WTC11 (cell line): ENCODE measurements at regions not wholly inside any gene's neighbourhood (a gene's known extent, or its start where the extent isn't known, plus 50 kb on each side); places are given as distances from the start of the nearest gene placed in this dataset.

Experiments
- ATAC-seq: fragments of 200-7000 bp; cut with Tn5 transposase; 2 replicates; pipeline ENCODE4 v1.10.0; 2021; ENCODE audit warnings: mild to moderate bottlenecking, moderate library complexity
- CTCF ChIA-PET: fragments of 300-600 bp; sonication (Branson Sonifier 250); formaldehyde crosslinking; loops from one replicate; lab custom pipeline; 2021; ENCODE audit warnings: antibody characterized with exemption; lab: Charles Lee
- POLR2A ChIA-PET: fragments of 350-600 bp; sonication (Branson Sonifier 250); formaldehyde crosslinking; loops from one replicate; lab custom pipeline; 2021; ENCODE audit warnings: antibody characterized with exemption; lab: Charles Lee
- DNase-seq: peaks from one replicate; pipeline ENCODE4 v3.0.0; 2021; ENCODE audit warnings: low spot score
- H3K27ac Mint-ChIP-seq: 2 replicates; pipeline ENCODE4 v1.8.0; 2021; ENCODE audit warnings: mixed read lengths
- H3K27me3 Mint-ChIP-seq: 2 replicates; pipeline ENCODE4 v1.8.0; 2021; ENCODE audit warnings: low read depth, mild to moderate bottlenecking, moderate library complexity, mixed read lengths
- H3K36me3 Mint-ChIP-seq: 2 replicates; pipeline ENCODE4 v1.8.0; 2021; ENCODE audit warnings: mixed read lengths
- H3K4me1 Mint-ChIP-seq: 2 replicates; pipeline ENCODE4 v1.8.0; 2022; ENCODE audit warnings: mixed read lengths
- H3K4me3 Mint-ChIP-seq: 2 replicates; pipeline ENCODE4 v1.8.0; 2021; ENCODE audit warnings: mild to moderate bottlenecking, moderate library complexity, mixed read lengths
- H3K9me3 Mint-ChIP-seq: 2 replicates; pipeline ENCODE4 v1.8.0; 2021; ENCODE audit warnings: mixed read lengths
- ETV6 ChIP-seq: sonication (generic); formaldehyde crosslinking; IDR thresholded peaks from 2 replicates; pipeline ENCODE4 v1.8.1; 2022; ENCODE audit warnings: mild to moderate bottlenecking, missing genetic modification reagents
- FOXJ3 ChIP-seq: sonication (generic); formaldehyde crosslinking; IDR thresholded peaks from 2 replicates; pipeline ENCODE4 v1.9.0; 2021; ENCODE audit warnings: missing genetic modification reagents, mild to moderate bottlenecking, borderline replicate concordance
- NR2C2 ChIP-seq: sonication (generic); formaldehyde crosslinking; IDR thresholded peaks from 2 replicates; pipeline ENCODE4 v1.8.0; 2022; ENCODE audit warnings: mild to moderate bottlenecking, missing genetic modification reagents
- OVOL2 ChIP-seq: fragments of 250-450 bp; sonication (Bioruptor Pico); IDR thresholded peaks from 2 replicates; pipeline ENCODE4 v1.9.0; 2021; ENCODE audit warnings: mild to moderate bottlenecking, borderline replicate concordance
- SP1 ChIP-seq: sonication (generic); formaldehyde crosslinking; conservative IDR thresholded peaks from 2 replicates; pipeline ENCODE4 v1.8.1; 2022; ENCODE audit warnings: missing genetic modification reagents
- ZNF219 ChIP-seq: sonication (generic); formaldehyde crosslinking; IDR thresholded peaks from 2 replicates; pipeline ENCODE4 v1.8.0; 2023; ENCODE audit warnings: missing genetic modification reagents, mild to moderate bottlenecking, borderline replicate concordance
- ZNF416 ChIP-seq: fragments of 250-450 bp; sonication (Bioruptor Pico); IDR thresholded peaks from 2 replicates; pipeline ENCODE4 v1.9.0; 2021; ENCODE audit warnings: mild to moderate bottlenecking, inconsistent platforms
- TF ChIP-seq, protein P1 (sequence below): sonication (generic); formaldehyde crosslinking; IDR thresholded peaks from 2 replicates; pipeline ENCODE4 v1.8.0; 2022; ENCODE audit warnings: mild to moderate bottlenecking, missing genetic modification reagents
- TF ChIP-seq, protein P2 (sequence below): sonication (generic); formaldehyde crosslinking; IDR thresholded peaks from 2 replicates; pipeline ENCODE4 v1.8.1; 2023; ENCODE audit warnings: mild to moderate bottlenecking, moderate library complexity, missing genetic modification reagents
- TF ChIP-seq, protein P3 (sequence below): fragments of 250-450 bp; sonication (Bioruptor Pico); IDR thresholded peaks from 2 replicates; pipeline ENCODE4 v2.1.2; 2022; ENCODE audit warnings: mild to moderate bottlenecking, moderate library complexity
- TF ChIP-seq, protein P4 (sequence below): sonication (generic); formaldehyde crosslinking; IDR thresholded peaks from 2 replicates; pipeline ENCODE4 v1.8.0; 2022; ENCODE audit warnings: mild to moderate bottlenecking, missing genetic modification reagents
- TF ChIP-seq, protein P5 (sequence below): fragments of 250-450 bp; sonication (Bioruptor Pico); IDR thresholded peaks from 2 replicates; pipeline ENCODE4 v1.9.0; 2021; ENCODE audit warnings: mild to moderate bottlenecking, borderline replicate concordance
- TF ChIP-seq, protein P6 (sequence below): sonication (generic); formaldehyde crosslinking; IDR thresholded peaks from 2 replicates; pipeline ENCODE4 v1.8.1; 2022; ENCODE audit warnings: low read depth, mild to moderate bottlenecking, moderate library complexity, missing genetic modification reagents, borderline replicate concordance
- TF ChIP-seq, protein P7 (sequence below): sonication (generic); formaldehyde crosslinking; IDR thresholded peaks from 2 replicates; pipeline ENCODE4 v1.8.0; 2023; ENCODE audit warnings: missing genetic modification reagents
- TF ChIP-seq, protein P8 (sequence below): sonication (generic); formaldehyde crosslinking; IDR thresholded peaks from 2 replicates; pipeline ENCODE4 v1.8.1; 2022; ENCODE audit warnings: mild to moderate bottlenecking, missing genetic modification reagents, moderate library complexity, borderline replicate concordance
- TF ChIP-seq, protein P9 (sequence below): sonication (generic); formaldehyde crosslinking; conservative IDR thresholded peaks from 2 replicates; pipeline ENCODE4 v1.8.1; 2023; ENCODE audit warnings: mild to moderate bottlenecking, low read depth, missing genetic modification reagents, moderate library complexity

DNA sequence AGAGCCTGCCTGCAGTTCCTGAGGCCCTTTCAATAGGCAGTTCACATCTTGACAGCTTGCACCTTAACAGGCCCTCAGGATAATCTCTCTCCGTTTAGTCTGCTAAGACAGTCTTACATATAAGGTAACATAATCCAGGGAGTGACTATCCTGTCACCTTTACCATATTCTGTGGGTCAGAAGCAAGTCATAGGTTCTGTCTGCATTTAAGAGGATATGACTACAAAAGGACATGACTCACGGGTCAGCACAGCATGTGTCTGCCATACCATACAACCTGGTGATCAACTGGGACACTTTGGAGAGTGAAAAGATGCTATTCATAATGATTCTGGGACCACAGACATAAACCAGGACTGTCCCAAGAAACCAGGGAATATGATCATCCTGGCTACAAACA, 611.1 kb downstream of the SOX6 start:
- H3K27ac Mint-ChIP-seq, result no peak overlapping the region
- H3K4me1 Mint-ChIP-seq, result no peaks in the 10 kb centered on the region
- ChIA-PET CTCF (no interaction called here), POLR2A (no interaction called here)
- H3K9me3 Mint-ChIP-seq, result peaks cover 8% of the 10 kb centered on the region
- H3K27me3 Mint-ChIP-seq, result no peaks in the 10 kb centered on the region
- DNase-seq (no peak), ATAC-seq (no peak)
- TF ChIP-seq, protein P1, sequence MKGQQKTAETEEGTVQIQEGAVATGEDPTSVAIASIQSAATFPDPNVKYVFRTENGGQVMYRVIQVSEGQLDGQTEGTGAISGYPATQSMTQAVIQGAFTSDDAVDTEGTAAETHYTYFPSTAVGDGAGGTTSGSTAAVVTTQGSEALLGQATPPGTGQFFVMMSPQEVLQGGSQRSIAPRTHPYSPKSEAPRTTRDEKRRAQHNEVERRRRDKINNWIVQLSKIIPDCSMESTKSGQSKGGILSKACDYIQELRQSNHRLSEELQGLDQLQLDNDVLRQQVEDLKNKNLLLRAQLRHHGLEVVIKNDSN (CRISPR knock-in tag), result no peak
- TF ChIP-seq OVOL2 (no peak), FOXJ3 (CRISPR knock-in tag) (no peak), SP1 (CRISPR knock-in tag) (no peak), ETV6 (no peak), NR2C2 (no peak)
- TF ChIP-seq, protein P2, sequence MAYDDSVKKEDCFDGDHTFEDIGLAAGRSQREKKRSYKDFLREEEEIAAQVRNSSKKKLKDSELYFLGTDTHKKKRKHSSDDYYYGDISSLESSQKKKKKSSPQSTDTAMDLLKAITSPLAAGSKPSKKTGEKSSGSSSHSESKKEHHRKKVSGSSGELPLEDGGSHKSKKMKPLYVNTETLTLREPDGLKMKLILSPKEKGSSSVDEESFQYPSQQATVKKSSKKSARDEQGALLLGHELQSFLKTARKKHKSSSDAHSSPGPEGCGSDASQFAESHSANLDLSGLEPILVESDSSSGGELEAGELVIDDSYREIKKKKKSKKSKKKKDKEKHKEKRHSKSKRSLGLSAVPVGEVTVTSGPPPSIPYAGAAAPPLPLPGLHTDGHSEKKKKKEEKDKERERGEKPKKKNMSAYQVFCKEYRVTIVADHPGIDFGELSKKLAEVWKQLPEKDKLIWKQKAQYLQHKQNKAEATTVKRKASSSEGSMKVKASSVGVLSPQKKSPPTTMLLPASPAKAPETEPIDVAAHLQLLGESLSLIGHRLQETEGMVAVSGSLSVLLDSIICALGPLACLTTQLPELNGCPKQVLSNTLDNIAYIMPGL (CRISPR knock-in tag), result no peak
- TF ChIP-seq, protein P3, sequence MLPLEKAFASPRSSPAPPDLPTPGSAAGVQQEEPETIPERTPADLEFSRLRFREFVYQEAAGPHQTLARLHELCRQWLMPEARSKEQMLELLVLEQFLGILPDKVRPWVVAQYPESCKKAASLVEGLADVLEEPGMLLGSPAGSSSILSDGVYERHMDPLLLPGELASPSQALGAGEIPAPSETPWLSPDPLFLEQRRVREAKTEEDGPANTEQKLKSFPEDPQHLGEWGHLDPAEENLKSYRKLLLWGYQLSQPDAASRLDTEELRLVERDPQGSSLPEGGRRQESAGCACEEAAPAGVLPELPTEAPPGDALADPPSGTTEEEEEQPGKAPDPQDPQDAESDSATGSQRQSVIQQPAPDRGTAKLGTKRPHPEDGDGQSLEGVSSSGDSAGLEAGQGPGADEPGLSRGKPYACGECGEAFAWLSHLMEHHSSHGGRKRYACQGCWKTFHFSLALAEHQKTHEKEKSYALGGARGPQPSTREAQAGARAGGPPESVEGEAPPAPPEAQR (CRISPR knock-in tag), result no peak
- TF ChIP-seq, protein P4, sequence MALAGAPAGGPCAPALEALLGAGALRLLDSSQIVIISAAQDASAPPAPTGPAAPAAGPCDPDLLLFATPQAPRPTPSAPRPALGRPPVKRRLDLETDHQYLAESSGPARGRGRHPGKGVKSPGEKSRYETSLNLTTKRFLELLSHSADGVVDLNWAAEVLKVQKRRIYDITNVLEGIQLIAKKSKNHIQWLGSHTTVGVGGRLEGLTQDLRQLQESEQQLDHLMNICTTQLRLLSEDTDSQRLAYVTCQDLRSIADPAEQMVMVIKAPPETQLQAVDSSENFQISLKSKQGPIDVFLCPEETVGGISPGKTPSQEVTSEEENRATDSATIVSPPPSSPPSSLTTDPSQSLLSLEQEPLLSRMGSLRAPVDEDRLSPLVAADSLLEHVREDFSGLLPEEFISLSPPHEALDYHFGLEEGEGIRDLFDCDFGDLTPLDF (CRISPR knock-in tag), result no peak
- TF ChIP-seq, protein P5, sequence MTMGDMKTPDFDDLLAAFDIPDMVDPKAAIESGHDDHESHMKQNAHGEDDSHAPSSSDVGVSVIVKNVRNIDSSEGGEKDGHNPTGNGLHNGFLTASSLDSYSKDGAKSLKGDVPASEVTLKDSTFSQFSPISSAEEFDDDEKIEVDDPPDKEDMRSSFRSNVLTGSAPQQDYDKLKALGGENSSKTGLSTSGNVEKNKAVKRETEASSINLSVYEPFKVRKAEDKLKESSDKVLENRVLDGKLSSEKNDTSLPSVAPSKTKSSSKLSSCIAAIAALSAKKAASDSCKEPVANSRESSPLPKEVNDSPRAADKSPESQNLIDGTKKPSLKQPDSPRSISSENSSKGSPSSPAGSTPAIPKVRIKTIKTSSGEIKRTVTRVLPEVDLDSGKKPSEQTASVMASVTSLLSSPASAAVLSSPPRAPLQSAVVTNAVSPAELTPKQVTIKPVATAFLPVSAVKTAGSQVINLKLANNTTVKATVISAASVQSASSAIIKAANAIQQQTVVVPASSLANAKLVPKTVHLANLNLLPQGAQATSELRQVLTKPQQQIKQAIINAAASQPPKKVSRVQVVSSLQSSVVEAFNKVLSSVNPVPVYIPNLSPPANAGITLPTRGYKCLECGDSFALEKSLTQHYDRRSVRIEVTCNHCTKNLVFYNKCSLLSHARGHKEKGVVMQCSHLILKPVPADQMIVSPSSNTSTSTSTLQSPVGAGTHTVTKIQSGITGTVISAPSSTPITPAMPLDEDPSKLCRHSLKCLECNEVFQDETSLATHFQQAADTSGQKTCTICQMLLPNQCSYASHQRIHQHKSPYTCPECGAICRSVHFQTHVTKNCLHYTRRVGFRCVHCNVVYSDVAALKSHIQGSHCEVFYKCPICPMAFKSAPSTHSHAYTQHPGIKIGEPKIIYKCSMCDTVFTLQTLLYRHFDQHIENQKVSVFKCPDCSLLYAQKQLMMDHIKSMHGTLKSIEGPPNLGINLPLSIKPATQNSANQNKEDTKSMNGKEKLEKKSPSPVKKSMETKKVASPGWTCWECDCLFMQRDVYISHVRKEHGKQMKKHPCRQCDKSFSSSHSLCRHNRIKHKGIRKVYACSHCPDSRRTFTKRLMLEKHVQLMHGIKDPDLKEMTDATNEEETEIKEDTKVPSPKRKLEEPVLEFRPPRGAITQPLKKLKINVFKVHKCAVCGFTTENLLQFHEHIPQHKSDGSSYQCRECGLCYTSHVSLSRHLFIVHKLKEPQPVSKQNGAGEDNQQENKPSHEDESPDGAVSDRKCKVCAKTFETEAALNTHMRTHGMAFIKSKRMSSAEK (CRISPR knock-in tag), result no peak
- TF ChIP-seq, protein P6, sequence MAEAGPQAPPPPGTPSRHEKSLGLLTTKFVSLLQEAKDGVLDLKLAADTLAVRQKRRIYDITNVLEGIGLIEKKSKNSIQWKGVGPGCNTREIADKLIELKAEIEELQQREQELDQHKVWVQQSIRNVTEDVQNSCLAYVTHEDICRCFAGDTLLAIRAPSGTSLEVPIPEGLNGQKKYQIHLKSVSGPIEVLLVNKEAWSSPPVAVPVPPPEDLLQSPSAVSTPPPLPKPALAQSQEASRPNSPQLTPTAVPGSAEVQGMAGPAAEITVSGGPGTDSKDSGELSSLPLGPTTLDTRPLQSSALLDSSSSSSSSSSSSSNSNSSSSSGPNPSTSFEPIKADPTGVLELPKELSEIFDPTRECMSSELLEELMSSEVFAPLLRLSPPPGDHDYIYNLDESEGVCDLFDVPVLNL (CRISPR knock-in tag), result no peak
- H3K4me3 Mint-ChIP-seq, result no peak overlapping the region
- H3K36me3 Mint-ChIP-seq, result peaks cover 3% of the 10 kb centered on the region; the same call in 1 of the 2 replicates

DNA sequence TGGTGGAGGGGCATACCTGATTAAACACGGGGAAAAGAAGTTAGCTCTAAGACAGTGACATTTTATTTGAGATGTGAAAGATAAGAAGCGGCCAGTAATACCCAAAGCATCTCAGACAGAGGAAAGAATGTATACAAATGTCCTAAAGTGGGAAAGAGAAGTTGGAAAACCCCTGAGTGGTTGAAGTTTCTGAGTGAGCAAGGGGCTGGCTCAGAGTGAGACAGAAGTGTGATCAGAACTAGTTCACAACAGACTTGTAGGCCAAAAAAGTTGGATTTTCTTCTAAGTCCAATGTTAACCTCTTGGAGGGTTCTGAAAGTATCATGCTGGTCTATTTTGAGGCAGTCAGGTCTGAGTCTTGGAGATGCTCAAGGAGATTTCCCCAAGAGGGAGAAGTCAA, 608.7 kb downstream of the SOX6 start:
- H3K9me3 Mint-ChIP-seq, result peaks cover 8% of the 10 kb centered on the region
- ChIA-PET POLR2A (no interaction called here), CTCF (interaction anchor here (1.3 kb wide), 1 partner anchor 98 kb away, joined by 4 read pairs; no protein-coding TSS in a partner anchor)
- H3K27me3 Mint-ChIP-seq, result no peaks in the 10 kb centered on the region
- ATAC-seq (no peak), DNase-seq (no peak)
- H3K4me1 Mint-ChIP-seq, result no peaks in the 10 kb centered on the region
- no peak overlapping the region for H3K4me3 Mint-ChIP-seq
- H3K27ac Mint-ChIP-seq, result no peak overlapping the region
- H3K36me3 Mint-ChIP-seq, result peaks cover 3% of the 10 kb centered on the region; the same call in 1 of the 2 replicates
- TF ChIP-seq, protein P7, sequence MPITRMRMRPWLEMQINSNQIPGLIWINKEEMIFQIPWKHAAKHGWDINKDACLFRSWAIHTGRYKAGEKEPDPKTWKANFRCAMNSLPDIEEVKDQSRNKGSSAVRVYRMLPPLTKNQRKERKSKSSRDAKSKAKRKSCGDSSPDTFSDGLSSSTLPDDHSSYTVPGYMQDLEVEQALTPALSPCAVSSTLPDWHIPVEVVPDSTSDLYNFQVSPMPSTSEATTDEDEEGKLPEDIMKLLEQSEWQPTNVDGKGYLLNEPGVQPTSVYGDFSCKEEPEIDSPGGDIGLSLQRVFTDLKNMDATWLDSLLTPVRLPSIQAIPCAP (CRISPR knock-in tag), result no peak
- TF ChIP-seq, protein P8, sequence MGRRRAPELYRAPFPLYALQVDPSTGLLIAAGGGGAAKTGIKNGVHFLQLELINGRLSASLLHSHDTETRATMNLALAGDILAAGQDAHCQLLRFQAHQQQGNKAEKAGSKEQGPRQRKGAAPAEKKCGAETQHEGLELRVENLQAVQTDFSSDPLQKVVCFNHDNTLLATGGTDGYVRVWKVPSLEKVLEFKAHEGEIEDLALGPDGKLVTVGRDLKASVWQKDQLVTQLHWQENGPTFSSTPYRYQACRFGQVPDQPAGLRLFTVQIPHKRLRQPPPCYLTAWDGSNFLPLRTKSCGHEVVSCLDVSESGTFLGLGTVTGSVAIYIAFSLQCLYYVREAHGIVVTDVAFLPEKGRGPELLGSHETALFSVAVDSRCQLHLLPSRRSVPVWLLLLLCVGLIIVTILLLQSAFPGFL (CRISPR knock-in tag), result no peak
- TF ChIP-seq, protein P9, sequence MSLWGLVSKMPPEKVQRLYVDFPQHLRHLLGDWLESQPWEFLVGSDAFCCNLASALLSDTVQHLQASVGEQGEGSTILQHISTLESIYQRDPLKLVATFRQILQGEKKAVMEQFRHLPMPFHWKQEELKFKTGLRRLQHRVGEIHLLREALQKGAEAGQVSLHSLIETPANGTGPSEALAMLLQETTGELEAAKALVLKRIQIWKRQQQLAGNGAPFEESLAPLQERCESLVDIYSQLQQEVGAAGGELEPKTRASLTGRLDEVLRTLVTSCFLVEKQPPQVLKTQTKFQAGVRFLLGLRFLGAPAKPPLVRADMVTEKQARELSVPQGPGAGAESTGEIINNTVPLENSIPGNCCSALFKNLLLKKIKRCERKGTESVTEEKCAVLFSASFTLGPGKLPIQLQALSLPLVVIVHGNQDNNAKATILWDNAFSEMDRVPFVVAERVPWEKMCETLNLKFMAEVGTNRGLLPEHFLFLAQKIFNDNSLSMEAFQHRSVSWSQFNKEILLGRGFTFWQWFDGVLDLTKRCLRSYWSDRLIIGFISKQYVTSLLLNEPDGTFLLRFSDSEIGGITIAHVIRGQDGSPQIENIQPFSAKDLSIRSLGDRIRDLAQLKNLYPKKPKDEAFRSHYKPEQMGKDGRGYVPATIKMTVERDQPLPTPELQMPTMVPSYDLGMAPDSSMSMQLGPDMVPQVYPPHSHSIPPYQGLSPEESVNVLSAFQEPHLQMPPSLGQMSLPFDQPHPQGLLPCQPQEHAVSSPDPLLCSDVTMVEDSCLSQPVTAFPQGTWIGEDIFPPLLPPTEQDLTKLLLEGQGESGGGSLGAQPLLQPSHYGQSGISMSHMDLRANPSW, result no peak
- no peak for TF ChIP-seq ZNF416
- TF ChIP-seq ZNF219 (CRISPR knock-in tag), result no peak
- TF ChIP-seq, protein P6 (CRISPR knock-in tag), result no peak
